Fibroblast of gingiva (primary cell): ENCODE measurements at regions not wholly inside any gene's neighbourhood (a gene's known extent, or its start where the extent isn't known, plus 50 kb on each side); places are given as distances from the start of the nearest gene placed in this dataset.

Source experiments
- DNase-seq: peaks from one replicate; pipeline ENCODE4 v3.0.0-alpha.2; 2011; ENCODE audit warnings: low read depth

DNA sequence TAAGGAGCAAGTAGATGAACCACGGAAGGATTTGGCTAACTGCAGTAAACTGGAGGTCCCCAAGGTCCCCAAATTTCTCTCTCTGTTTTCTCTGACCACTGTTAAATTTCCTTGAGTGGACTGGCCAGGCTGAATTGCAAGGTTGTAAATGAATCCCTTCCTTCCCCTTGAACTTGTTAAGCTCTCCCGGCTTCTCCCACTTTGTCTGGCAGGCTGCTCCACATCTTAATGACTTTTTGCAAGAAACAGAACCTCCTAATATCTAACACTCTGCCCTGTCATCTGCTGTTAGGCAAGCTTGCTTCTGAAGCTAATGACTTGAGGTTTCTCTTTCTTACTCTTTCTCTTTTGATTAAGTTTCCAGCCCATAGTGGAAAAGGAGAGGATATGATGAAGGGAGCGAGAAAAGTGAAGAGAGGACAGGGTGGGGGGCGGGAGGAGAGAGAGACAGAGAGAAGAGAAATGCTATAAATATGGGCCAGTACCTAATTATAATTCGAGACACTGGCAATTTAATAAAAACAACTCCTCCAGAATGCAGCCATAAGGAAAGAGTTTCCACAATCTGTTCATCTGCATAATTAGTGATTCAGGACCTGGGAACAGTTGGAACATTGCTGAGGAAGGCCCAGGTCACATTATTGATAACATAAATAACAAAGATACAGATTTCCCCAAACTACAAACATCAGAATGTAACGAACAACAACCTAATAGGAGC is 437.3 kb upstream of the MPDZ start:
- DNase-seq: no peak

GRCh38 chr9:13716090-13716489 is 436.6 kb upstream of the MPDZ start:
- DNase-seq: no peak

DNA sequence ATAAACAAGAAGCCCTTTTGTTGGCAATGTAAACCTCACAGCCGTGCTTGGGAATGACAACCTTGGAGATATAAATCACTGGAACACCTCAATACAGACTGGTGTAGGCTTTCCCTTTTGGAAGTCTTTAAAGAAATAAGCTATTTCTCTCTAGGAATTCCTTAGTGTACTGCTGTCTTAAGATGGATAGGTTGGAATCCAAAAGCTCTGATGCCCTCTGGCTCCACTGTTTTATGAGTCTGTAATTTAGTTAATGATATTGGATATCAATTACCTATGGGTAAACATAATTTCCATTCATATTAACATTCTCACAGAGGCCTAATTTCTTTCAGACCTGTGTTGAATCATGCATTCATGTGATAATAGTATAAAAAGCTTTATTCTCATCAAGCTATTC is 435.9 kb upstream of the MPDZ start:
- no peak for DNase-seq

DNA sequence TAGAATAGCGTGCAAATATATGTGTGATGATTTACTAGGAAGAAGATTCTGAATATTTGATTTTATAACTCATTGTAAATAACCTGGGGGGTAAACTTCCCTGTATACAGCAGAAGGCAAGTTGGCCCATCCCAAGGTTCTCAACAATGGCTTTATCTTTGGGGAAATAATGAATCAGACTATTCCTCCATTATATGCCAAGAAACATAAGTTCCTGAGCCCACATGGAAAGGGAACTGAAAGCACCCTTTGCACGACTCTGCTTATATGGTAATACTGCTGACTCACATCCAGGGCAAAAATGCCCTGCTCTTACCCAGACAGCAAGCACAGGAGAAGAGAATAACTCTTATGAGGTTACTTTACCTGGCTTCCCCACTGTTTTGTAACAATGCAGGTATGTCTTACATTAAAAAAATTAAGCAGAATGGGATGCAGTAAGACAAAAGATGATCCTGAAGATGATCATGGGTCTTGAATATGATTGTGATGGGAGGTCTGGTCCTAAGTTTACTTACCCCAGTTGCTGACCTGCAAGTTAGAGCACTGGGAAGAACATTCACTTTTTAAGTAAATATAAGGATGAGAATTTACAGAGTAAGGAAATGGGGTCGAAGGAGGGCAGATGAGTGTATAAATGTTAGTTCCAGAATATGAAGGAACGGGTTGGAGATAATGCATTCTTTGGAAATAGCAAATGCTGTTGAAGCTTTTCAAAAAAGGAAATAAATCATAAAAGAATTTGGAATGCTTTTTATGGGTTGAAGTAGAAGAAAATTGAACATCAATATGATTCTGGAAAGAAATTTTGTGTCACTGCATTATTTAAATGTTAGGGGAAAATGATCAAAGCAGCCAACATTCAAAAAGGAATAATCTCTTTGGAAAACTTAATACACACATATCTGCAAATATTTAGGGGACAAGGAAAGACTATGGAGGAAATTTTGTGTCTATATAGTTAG is 428.4 kb upstream of the MPDZ start:
- no peak for DNase-seq

DNA sequence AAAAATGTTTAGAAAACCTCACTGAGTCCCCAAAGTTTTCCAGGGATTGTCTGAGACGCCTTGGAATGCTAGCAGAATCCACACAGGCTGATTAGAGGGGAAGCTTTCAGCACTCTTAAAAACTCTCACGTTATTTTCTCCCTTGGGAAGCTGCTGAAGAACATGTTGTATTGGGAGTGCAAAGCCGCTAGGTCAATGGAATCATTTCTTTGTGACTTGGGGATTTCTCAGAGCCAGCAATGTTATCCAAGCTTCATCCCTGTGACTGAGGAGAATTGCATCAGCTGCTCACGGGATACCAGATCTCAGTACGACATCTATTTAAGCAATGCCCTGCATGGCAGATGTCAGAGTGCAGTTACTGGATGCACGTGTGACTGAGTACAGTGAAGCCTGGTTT is 426.4 kb upstream of the MPDZ start:
- peak; percentile 80 for DNase-seq

GRCh38 chr9:13705373-13705772 is 425.9 kb upstream of the MPDZ start:
- no peak for DNase-seq

- DNase-seq: no peak
These were observed 411.1 kb upstream of the MPDZ start for GRCh38 chr9:13690595-13690994.

DNA sequence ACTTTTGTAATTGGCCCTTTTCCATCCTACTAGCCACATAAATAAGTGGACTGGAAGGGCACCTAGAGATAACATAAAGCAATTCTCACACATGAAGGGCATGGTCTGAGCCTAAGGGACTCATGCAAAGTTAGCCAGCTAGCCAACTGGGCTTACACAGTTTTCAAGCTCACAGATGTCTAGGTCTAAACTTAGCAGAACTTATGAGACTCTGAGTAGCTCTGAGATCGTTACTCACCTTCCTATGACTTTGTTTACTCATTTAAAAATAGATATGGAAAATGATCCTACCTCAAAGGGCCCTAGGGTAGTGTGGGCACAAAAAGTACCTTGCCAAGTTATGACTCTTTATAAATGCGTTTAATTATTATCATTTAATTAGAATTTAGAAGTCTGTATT is 410.4 kb upstream of the MPDZ start:
- no peak for DNase-seq

DNA sequence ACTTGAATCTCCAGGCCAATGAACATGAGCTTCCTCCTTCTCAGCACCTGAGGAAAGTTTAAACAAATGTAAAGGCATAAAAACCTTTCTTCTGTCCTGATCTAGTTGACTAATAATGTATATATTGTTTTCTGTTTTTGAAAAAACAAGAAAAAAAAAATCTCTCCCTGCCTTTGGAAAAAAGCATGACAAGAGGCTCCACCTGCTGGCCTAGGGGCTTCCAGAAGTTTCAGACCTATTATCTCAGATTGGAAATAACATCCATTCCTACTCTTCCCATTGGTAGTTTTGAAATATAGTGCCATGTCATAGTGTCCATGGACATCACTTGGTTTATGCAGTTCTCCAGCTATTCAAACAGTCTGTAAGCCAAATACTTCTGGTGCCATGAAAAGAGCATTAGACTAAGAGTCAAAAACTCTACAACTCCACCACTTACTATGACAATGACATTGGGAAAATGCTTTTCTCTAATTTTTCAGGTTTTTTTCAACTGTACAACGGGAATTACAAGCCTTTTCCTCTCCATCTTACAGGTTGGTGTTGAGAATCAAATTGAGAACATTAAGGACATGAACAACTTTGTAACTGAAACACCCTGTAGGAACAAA is 409.6 kb upstream of the MPDZ start:
- DNase-seq: peak; percentile 9

- no peak for DNase-seq
These were observed 408.9 kb upstream of the MPDZ start for GRCh38 chr9:13688223-13688989.

DNA sequence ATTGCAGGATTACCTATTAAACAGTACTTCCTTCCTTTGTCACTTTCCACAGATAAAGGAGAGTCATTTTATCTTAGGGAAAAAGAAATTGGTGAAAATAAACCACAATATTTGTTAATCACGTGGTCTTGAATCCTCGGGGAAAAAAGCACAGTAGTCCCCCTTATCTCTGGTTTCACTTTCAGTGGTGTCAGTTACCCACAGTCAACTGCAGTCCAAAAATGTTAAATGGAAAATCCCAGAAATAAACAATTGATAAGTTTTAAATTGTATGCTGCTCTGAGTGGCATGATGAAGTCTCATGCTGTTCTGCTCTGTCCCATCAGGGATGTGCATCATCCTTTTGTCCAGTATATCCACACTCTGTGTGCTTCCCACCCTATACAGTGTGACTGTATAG is 405.2 kb upstream of the MPDZ start:
- DNase-seq: no peak

DNA sequence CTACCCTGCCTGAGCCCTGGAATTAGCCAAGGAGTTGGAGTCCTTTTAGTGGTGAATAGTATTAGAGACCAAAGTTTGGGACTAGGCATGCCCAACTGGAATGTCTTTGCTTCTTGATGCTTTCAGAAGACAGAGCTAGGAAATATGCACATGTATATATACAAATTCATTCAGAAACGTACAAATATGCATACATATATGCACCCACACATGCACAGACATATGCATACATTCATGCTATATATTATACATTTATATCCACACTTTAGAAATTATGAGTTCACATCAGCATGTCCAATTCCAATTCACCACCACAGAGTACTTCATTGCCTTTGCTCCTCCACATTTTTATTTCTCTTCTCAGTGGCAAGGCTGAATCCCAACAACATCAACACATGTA is 398.3 kb upstream of the MPDZ start:
- no peak for DNase-seq

DNA sequence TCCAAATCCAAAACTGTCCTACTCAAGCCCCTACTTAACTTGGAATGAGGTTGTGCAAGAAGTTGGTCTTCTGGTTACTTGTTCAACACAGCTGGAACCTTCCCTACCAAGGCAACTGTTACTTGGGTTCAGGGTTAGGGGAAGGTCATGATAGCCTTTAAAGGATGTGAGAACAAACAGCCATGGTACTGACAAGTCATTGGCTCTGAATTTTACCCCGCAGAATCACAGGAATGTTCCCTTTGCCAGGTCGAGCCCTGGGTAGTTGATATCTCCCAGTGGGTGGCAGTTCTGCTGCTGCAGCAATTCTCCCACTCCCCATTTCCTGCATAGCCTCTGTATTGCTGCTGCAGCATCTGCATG is 396.1 kb upstream of the MPDZ start:
- DNase-seq: no peak

- no peak for DNase-seq
These were observed 395.6 kb upstream of the MPDZ start for GRCh38 chr9:13674926-13675637.

GRCh38 chr9:13673348-13673747 is 393.9 kb upstream of the MPDZ start:
- DNase-seq: no peak

DNA sequence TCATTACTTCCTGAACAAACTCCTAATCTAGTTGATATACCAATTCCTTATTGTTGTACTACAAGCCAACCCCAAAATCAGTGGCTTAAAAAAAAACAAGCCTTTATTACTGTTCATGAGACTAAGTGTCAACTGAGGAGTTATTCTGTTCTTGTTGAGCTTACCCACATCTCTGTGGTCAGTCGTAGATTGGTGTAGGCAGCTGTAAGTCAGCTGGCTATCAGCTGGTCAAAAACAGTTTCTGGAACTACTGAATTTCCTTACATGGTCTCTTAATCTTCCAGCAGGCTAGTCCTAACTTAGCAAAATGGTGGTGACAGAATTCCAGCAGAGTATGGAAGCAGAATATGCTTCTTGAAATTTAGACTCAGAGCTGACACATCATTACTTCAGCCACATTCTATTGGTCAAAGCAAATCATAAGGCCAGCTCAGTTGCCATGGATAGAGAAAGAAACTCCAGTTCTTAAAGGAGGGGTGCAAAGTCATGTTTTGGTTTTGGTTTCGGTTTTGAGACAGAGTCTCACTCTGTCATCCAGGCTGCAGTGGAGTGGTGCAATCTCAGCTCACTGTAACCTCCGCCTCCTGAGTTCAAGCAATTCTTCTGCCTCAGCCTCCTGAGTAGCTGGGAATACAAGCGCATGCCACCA is 386.1 kb upstream of the MPDZ start:
- peak; percentile 25 for DNase-seq

- DNase-seq: no peak
These were observed 381.5 kb upstream of the MPDZ start for GRCh38 chr9:13661014-13661413.

DNA sequence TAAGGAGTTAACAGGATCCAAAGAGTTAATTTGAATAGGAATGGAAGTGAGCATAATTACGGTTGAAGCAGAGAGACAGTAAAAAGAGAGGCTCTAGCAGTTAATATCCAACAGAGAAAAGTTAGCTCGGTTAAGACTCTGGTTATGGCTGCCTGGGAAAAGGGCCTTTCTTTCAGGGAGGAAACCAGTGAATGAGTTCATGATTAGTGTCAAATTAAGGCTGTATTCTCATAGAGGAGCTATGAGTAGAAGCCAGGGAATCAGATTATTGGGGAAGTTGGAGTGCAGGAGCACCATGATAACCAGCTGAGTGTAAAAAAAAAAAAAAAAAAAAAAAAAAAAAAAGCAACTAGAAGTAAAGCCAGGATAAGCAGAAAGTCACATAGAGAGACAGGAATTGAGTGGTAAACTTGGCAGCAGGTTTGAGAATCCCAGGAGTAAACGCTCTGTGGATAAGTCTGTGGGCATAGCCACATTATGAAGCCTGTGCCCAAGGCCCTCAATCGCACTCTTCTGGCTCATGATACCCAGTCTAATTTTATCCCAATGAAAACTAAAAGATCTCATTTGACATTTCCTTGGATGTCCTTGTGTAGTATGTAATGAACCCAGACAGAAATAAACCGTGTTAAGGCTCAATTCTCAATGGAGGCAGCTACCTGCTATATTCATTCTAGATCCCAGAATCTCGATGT is 372.6 kb upstream of the MPDZ start:
- DNase-seq: no peak

DNA sequence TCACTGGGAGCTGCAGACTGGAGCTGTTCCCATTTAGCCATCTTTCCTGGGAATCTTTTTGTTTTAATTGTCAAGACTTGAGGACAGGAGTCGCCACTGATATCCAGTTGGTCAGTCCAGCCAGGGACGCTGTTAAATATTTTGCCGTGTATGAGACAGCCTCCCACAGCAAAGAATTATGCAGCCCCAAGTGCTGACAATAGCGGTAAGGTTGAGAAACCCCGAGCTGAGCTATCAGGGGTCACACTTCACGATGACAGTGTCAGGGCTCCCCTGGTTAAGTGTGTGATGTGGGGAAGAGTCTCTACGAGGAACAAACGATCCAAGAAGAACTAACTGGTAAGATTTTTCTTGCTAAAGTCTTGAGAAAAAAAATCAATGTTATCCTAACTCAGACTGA is 372.0 kb upstream of the MPDZ start:
- DNase-seq: no peak

GRCh38 chr9:13648676-13649075 is 369.2 kb upstream of the MPDZ start:
- no peak for DNase-seq
